ENCODE measurements at regions not wholly inside any gene's neighbourhood (a gene's known extent, or its start where the extent isn't known, plus 50 kb on each side); places are given as distances from the start of the nearest gene placed in this dataset.

DNA sequence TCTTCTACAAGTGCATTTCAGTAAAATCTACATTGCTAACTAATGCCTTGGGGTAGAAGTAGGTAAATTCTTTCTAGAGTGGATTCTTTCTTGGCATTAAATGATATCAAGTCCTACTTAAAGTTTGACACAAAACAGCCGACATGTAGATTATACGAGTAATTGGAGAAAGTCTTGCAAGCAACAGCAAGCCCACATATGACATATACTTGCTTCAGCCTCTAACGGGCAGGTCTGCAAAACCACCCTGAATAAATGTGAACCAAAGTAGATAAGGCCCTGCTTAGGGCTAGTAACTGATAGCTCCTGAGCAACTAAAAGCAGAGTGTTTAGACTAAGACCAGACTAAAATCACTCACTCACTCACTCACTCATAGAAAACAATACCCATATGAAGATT lies 203.2 kb downstream of the LTN1 start:
- no peak for DNase-seq (ENCODE audit: low read depth)

DNA sequence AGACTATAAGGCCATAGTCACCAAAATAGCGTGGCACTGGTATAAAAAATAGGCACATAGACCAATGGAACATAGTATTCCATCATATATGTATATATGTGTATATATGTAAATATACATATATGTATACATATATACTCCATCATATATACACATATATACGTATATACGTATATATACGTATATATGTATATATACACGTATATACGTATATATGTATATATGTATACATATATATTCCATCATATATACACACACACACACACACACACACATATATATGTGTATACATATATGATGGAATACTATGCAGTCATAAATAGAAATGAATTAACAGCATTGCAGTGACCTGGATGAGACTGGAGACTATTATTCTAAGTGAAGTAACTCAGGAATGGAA lies 204.6 kb downstream of the LTN1 start:
- DNase-seq (ENCODE audit: low read depth), result no peak

- no peak for DNase-seq (ENCODE audit: low read depth)
These were observed 209.0 kb downstream of the LTN1 start for GRCh38 chr21:28783641-28784185.

DNA sequence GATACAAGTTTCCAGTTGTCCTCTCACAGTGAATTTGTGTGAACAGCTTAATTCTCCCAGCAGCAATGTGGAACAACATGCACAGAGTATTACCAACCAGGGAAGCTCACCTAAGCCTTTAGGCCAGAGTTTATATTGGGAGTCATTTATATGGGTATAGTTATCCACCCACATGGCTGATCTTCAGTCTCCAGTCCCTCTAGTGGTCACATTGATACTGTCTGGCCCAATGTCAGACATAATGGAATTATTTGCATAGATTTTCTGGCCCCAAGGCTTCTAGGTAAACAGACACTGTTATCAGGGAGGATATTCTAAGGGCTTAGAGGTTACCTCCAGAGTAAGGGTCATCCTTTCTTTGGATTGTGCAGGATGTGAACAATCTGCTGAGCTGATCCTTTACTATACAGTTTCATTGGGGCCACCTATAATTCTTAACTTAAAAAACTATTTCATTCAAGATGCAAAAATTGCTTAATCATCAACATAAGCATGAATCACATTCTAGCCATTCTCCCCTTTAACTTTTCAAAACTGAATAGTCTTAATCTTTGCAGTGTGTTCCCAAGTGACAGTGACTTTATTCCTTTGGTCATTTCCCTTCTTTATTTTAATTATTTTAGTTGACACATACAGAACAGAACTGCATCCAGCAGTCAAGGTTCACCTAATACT lies 210.9 kb downstream of the LTN1 start:
- DNase-seq (ENCODE audit: low read depth), result no peak

GRCh38 chr21:28779914-28780313 lies 212.8 kb downstream of the LTN1 start:
- DNase-seq (ENCODE audit: low read depth), result no peak

DNA sequence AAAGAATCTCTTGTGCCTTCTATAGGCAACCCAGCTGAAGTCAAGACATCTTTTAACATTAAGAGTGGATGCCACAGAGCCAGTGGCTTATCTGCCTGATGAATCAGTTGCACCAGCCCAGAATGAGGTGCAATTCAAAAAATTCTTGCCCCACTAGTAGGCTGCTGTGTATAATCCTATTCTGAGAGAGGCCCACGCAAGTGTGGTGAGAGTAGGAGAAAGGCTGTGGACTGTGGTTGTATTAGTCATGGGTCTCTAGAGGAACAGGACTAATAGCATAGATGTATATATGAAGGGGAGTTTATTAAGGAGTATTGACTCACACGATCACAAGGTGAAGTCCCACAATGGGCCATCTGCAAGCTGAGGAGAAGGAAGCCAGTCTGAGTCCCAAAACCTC lies 216.4 kb downstream of the LTN1 start:
- no peak for DNase-seq (ENCODE audit: low read depth)

- DNase-seq (ENCODE audit: low read depth), result no peak
These were observed 217.6 kb downstream of the LTN1 start for GRCh38 chr21:28775071-28775470.

GRCh38 chr21:28773036-28773435 lies 219.6 kb downstream of the LTN1 start:
- DNase-seq (ENCODE audit: low read depth), result no peak

DNA sequence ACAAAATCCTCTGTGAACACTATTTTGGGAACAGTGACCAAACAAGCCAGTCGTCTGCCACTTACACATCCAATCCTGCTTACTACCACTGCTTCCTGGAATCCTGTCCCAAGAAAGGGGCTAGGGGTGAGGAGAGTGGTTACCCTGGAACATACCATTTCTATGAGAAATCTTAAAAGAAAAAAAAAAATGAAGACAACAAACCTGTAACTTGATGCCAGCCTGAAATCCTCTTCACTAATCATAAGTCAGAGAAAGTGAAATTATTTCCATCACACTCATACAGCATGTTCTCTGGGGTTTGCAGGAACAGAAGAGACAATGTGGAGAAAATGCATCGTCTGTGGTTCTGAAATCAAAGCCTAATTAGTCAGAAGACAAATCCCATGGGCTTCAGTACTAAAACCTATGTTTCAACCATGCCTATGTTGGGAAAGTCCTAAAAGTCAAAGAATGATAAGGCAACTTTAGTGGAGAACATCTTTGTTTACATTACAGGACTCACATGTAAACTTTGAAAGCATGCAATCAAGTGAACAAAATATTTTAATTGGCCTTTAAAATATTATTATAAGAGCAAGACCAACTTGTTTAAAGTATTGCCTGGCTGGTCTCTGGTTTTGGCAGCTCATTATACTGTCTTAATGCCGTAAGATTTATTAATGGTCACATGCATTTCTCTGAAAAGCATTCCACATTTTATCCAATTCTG lies 220.7 kb downstream of the LTN1 start:
- no peak for DNase-seq (ENCODE audit: low read depth)

DNA sequence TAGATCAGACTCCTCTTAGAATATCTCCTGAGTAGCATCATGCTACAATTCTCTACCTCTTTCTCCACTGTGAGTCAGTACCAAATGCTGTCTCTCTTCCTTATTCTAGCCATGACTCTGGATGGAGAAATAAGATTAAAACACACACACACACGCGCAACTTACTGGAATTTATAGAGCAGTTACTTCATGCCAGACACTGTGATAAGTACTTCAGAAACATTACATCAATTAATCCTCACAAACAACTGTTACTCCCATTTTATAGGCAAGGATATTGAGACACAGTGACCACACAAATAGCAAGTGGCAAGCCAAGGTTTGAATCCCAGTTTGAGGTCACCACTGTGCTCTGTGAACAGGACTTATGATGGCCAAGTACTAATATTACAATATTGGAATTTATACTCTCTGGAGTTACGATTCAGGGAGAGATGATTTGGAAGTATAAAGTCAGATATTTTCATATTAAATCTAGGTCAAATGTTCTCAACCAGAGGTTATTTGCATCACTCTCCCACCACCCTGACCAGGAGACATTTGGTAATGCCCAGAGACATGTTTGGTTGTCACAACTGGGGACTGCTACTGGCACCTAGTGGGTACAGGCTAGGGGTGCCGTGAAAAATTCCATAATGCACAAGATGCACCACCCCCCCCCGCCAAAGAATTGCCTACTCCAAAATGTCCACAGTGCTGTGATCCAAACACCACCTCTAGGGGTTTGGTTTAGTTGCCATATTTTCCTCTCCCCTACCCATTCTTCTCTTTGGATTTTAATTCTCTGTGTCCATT lies 221.6 kb downstream of the LTN1 start:
- no peak for DNase-seq (ENCODE audit: low read depth)

DNA sequence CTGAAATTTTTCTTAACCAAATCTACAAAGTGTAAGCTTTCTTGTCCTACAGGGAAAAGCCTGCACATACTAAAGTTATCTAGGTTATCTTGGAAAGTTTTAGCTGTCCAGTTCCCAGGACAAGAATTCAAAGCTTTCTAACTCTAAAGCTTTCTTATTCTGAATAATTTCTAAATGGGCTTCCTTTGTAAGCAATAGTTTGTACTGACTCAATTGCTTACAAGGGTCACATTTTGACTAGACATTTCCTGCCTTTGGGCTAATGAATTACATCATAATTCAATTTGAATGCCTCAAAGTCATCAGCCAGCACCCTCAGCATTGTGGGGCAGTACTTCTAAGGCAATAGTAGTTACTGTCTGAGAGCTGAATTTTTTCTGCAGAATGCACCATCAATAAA lies 223.0 kb downstream of the LTN1 start:
- DNase-seq (ENCODE audit: low read depth), result no peak

DNA sequence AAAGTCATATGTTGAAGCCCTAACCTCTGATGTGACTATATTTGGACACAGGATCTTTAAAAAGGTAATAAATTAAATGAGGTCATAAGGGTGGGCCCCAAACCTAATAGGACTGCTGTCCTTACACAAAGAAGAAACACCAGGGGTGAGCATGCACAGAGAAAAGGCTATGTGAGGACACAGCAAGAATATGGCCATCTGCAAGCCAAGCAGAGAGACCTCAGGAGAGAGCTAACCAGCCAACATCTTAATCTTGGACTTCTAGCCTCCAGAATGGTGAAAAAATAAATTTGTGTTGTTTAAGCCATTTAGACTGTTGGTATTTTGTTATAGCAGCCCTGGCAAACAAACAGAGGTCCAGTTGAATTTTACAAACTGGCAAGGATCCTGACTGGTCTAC lies 223.9 kb downstream of the LTN1 start:
- DNase-seq (ENCODE audit: low read depth), result no peak

- no peak for DNase-seq (ENCODE audit: low read depth)
These were observed 225.2 kb downstream of the LTN1 start for GRCh38 chr21:28767523-28767922.

DNA sequence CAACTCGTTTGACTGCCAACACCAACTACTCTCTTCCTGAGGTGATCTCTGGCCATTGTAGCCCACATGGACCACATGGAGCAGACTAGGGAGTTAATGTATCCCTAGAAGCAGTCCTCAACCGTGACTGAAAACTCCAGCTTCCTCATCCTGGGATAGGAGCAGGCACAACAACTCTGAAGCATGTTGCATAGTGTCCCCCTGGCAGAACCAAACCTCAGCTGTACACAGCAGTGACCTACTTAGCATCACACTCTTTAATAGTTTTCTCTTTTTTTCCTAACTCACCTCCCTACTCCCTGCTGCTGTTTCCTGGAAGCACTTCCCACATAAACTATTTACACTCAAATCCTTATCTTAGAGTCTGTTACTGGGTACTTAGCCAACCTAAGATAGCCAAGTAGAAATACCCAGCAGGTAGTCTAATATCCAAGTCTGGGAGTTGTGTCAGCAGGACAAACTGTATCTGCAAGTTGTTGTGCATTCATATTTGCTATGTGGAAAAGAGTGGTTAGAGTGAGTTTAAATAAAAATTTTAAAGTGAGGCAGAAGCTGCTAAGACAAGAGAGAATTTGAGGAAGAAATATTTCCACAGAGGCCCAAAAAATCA lies 228.8 kb downstream of the LTN1 start:
- DNase-seq (ENCODE audit: low read depth), result no peak

GRCh38 chr21:28762357-28762735 lies 230.3 kb downstream of the LTN1 start:
- no peak for DNase-seq (ENCODE audit: low read depth)

GRCh38 chr21:28761674-28762356 lies 230.9 kb downstream of the LTN1 start:
- no peak for DNase-seq (ENCODE audit: low read depth)

GRCh38 chr21:28758883-28759242 lies 233.8 kb downstream of the LTN1 start:
- DNase-seq (ENCODE audit: low read depth), result no peak

GRCh38 chr21:28758042-28758882 lies 234.4 kb downstream of the LTN1 start:
- no peak for DNase-seq (ENCODE audit: low read depth)

GRCh38 chr21:28754862-28755261 lies 237.8 kb downstream of the LTN1 start:
- no peak for DNase-seq (ENCODE audit: low read depth)

- no peak for DNase-seq (ENCODE audit: low read depth)
These were observed 238.5 kb downstream of the LTN1 start for GRCh38 chr21:28754127-28754611.

GRCh38 chr21:28752131-28752530 lies 240.5 kb downstream of the LTN1 start:
- no peak for DNase-seq (ENCODE audit: low read depth)

All from forelimb muscle (tissue), 1 donor.